ENCODE measurements at regions not wholly inside any gene's neighbourhood (a gene's known extent, or its start where the extent isn't known, plus 50 kb on each side); places are given as distances from the start of the nearest gene placed in this dataset.

DNA sequence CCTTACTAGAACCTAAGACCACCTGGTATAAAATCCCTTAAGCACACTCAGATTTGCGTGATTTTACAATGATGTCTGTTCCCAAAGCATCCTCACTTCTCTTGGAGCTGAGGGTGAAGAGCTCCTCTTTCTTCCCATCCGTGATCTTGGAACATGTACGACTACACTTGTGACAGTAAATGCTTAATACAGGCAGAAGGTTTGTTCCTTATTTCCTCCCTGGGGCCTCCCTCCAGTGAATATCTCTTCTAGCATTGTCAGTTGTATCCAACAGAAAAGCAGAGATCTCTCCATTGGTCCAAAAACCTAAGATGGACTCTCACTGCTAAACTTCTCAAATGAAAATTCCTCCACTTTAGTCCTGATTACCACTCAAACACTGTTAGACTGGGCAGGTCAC lies 103.6 kb upstream of the VPREB1 start:
- no peaks in the 10 kb centered on the region for H3K9me2 ChIP-seq (ENCODE audit: insufficient read depth, low read length)
- H2AFZ ChIP-seq (ENCODE audit: low read depth, low read length): no peak overlapping the region
- no peaks in the 10 kb centered on the region for H3K27me3 ChIP-seq (ENCODE audit: insufficient read depth, low read depth, low read length)
- TF ChIP-seq SMC3 (conservative IDR thresholded peaks at IDR 0.05; ENCODE audit: poor library complexity) (no peak), EZH2 (IDR thresholded peaks at IDR 0.05; ENCODE audit: borderline replicate concordance, insufficient read depth, low read length, poor library complexity, severe bottlenecking) (no peak), RAD21 (conservative IDR thresholded peaks at IDR 0.05) (no peak), TAF1 (IDR thresholded peaks at IDR 0.05; ENCODE audit: low read depth) (no peak), MXI1 (conservative IDR thresholded peaks at IDR 0.05; ENCODE audit: poor library complexity, severe bottlenecking) (no peak), EP300 (conservative IDR thresholded peaks at IDR 0.05; ENCODE audit: poor library complexity, severe bottlenecking) (no peak), POLR2AphosphoS5 (IDR thresholded peaks at IDR 0.05) (no peak)
- TF ChIP-seq, protein P1, sequence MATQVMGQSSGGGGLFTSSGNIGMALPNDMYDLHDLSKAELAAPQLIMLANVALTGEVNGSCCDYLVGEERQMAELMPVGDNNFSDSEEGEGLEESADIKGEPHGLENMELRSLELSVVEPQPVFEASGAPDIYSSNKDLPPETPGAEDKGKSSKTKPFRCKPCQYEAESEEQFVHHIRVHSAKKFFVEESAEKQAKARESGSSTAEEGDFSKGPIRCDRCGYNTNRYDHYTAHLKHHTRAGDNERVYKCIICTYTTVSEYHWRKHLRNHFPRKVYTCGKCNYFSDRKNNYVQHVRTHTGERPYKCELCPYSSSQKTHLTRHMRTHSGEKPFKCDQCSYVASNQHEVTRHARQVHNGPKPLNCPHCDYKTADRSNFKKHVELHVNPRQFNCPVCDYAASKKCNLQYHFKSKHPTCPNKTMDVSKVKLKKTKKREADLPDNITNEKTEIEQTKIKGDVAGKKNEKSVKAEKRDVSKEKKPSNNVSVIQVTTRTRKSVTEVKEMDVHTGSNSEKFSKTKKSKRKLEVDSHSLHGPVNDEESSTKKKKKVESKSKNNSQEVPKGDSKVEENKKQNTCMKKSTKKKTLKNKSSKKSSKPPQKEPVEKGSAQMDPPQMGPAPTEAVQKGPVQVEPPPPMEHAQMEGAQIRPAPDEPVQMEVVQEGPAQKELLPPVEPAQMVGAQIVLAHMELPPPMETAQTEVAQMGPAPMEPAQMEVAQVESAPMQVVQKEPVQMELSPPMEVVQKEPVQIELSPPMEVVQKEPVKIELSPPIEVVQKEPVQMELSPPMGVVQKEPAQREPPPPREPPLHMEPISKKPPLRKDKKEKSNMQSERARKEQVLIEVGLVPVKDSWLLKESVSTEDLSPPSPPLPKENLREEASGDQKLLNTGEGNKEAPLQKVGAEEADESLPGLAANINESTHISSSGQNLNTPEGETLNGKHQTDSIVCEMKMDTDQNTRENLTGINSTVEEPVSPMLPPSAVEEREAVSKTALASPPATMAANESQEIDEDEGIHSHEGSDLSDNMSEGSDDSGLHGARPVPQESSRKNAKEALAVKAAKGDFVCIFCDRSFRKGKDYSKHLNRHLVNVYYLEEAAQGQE (IDR thresholded peaks at IDR 0.05; ENCODE audit: borderline replicate concordance): no peak
- TF ChIP-seq, protein P2, sequence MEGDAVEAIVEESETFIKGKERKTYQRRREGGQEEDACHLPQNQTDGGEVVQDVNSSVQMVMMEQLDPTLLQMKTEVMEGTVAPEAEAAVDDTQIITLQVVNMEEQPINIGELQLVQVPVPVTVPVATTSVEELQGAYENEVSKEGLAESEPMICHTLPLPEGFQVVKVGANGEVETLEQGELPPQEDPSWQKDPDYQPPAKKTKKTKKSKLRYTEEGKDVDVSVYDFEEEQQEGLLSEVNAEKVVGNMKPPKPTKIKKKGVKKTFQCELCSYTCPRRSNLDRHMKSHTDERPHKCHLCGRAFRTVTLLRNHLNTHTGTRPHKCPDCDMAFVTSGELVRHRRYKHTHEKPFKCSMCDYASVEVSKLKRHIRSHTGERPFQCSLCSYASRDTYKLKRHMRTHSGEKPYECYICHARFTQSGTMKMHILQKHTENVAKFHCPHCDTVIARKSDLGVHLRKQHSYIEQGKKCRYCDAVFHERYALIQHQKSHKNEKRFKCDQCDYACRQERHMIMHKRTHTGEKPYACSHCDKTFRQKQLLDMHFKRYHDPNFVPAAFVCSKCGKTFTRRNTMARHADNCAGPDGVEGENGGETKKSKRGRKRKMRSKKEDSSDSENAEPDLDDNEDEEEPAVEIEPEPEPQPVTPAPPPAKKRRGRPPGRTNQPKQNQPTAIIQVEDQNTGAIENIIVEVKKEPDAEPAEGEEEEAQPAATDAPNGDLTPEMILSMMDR (IDR thresholded peaks at IDR 0.05; ENCODE audit: poor library complexity, severe bottlenecking): no peak
- peak overlapping the region; percentile 34 for H3K27ac ChIP-seq (ENCODE audit: low read length)
- H3K79me2 ChIP-seq (replicated peaks; ENCODE audit: insufficient read depth, low read length): no peaks in the 10 kb centered on the region
- no peaks in the 10 kb centered on the region for H4K20me1 ChIP-seq (ENCODE audit: insufficient read depth)
- no peak overlapping the region for H3K4me2 ChIP-seq (ENCODE audit: low read length)
- no peaks in the 10 kb centered on the region for H3K36me3 ChIP-seq (ENCODE audit: insufficient read depth, low read length)
- H3K9ac ChIP-seq (ENCODE audit: low read length): no peak overlapping the region
- H3K9me3 ChIP-seq (ENCODE audit: low read length): no peaks in the 10 kb centered on the region
- no peaks in the 10 kb centered on the region for H3F3A ChIP-seq (ENCODE audit: insufficient read depth, low read length, poor library complexity, severe bottlenecking)
- H3K4me3 ChIP-seq (ENCODE audit: low read length): peak overlapping the region; percentile 26

DNA sequence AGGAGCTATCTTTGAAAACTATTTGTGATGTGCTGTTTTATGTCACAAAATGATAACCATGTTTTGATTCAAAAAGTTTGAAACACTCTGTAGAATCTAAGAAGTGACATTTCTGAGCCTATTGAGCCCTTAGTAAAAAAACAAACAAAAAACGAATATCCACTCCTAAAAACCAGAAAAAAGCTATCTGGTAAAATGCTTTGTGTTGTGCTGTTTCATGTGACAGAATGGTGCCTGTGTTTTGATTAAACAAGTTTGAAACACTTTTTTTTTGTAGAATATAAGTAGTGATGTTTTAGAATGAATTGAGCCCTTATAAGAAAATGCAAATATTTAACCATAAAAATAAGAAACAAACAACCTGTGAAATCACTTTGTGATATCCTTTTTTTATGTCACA lies 105.2 kb upstream of the VPREB1 start:
- no peaks in the 10 kb centered on the region for H3F3A ChIP-seq (ENCODE audit: insufficient read depth, low read length, poor library complexity, severe bottlenecking)
- no peaks in the 10 kb centered on the region for H4K20me1 ChIP-seq (ENCODE audit: insufficient read depth)
- no peaks in the 10 kb centered on the region for H3K36me3 ChIP-seq (ENCODE audit: insufficient read depth, low read length)
- H3K27me3 ChIP-seq (ENCODE audit: insufficient read depth, low read depth, low read length): no peaks in the 10 kb centered on the region
- H3K79me2 ChIP-seq (replicated peaks; ENCODE audit: insufficient read depth, low read length): no peaks in the 10 kb centered on the region
- no peak overlapping the region for H3K4me3 ChIP-seq (ENCODE audit: low read length)
- H3K9me2 ChIP-seq (ENCODE audit: insufficient read depth, low read length): no peaks in the 10 kb centered on the region
- H3K9me3 ChIP-seq (ENCODE audit: low read length): no peaks in the 10 kb centered on the region
- no peak overlapping the region for H3K27ac ChIP-seq (ENCODE audit: low read length)
- TF ChIP-seq EP300 (conservative IDR thresholded peaks at IDR 0.05; ENCODE audit: poor library complexity, severe bottlenecking) (no peak), EZH2 (IDR thresholded peaks at IDR 0.05; ENCODE audit: borderline replicate concordance, insufficient read depth, low read length, poor library complexity, severe bottlenecking) (no peak), TAF1 (IDR thresholded peaks at IDR 0.05; ENCODE audit: low read depth) (no peak), SMC3 (conservative IDR thresholded peaks at IDR 0.05; ENCODE audit: poor library complexity) (no peak), POLR2AphosphoS5 (IDR thresholded peaks at IDR 0.05) (no peak), RAD21 (conservative IDR thresholded peaks at IDR 0.05) (no peak), MXI1 (conservative IDR thresholded peaks at IDR 0.05; ENCODE audit: poor library complexity, severe bottlenecking) (no peak)
- TF ChIP-seq, protein P2 (IDR thresholded peaks at IDR 0.05; ENCODE audit: poor library complexity, severe bottlenecking): no peak
- TF ChIP-seq, protein P1 (IDR thresholded peaks at IDR 0.05; ENCODE audit: borderline replicate concordance): no peak
- no peak overlapping the region for H3K4me2 ChIP-seq (ENCODE audit: low read length)
- H2AFZ ChIP-seq (ENCODE audit: low read depth, low read length): no peak overlapping the region
- no peak overlapping the region for H3K9ac ChIP-seq (ENCODE audit: low read length)
